H1 (cell line): ENCODE measurements at regions not wholly inside any gene's neighbourhood (a gene's known extent, or its start where the extent isn't known, plus 50 kb on each side); places are given as distances from the start of the nearest gene placed in this dataset.

Experiments used
- CTCF ChIA-PET: fragments of 300-600 bp; sonication (Branson Sonifier 250); formaldehyde crosslinking; loops from one replicate; lab custom pipeline; 2021; ENCODE audit not compliant: partially characterized antibody; lab: Charles Lee
- POLR2A ChIA-PET: fragments of 300-600 bp; sonication (Branson Sonifier 250); formaldehyde crosslinking; loops from one replicate; lab custom pipeline; 2021; ENCODE audit warnings: inconsistent platforms; ENCODE audit not compliant: partially characterized antibody; lab: Charles Lee
- DNase-seq, 2 experiments: peaks; one replicate each; pipeline versions ENCODE4 v3.0.0 to v3.0.0-alpha.2; 2010 to 2022; ENCODE audit warnings: low spot score in 2 of 2, low read depth in 1 of 2, mixed read lengths in 1 of 2
- FAIRE-seq: peaks from 2 replicates; lab custom pipeline; 2011; peaks lifted over from hg19 to GRCh38; lab: Jason Lieb, UNC
- H2AFZ ChIP-seq: 2 replicates; pipeline ENCODE4 v1.8.1; 2012; ENCODE audit warnings: low read length, inconsistent platforms
- H2AK5ac ChIP-seq: 2 replicates; pipeline ENCODE4 v1.6.1; 2013; ENCODE audit warnings: low read depth, low read length
- H2BK120ac ChIP-seq: replicated peaks from 2 replicates; pipeline ENCODE3; 2013; ENCODE audit warnings: low read depth, low read length, inconsistent platforms
- H2BK12ac ChIP-seq: 2 replicates; pipeline ENCODE4 v1.6.1; 2013; ENCODE audit warnings: low read depth, low read length
- H2BK15ac ChIP-seq: 2 replicates; pipeline ENCODE4 v1.6.1; 2013; ENCODE audit warnings: low read length
- H2BK20ac ChIP-seq: 2 replicates; pipeline ENCODE4 v1.6.1; 2013; ENCODE audit warnings: low read length
- H2BK5ac ChIP-seq: 2 replicates; pipeline ENCODE4 v1.6.1; 2013; ENCODE audit warnings: low read depth, low read length
- H3K14ac ChIP-seq: 2 replicates; pipeline ENCODE4 v1.6.1; 2013; ENCODE audit warnings: inconsistent platforms; ENCODE audit not compliant: insufficient read length
- H3K18ac ChIP-seq: 2 replicates; pipeline ENCODE4 v1.6.1; 2013; ENCODE audit warnings: low read length; ENCODE audit errors: extremely low read depth
- H3K23ac ChIP-seq: 2 replicates; pipeline ENCODE4 v1.6.1; 2013; ENCODE audit warnings: inconsistent platforms; ENCODE audit not compliant: insufficient read length
- H3K23me2 ChIP-seq: 2 replicates; pipeline ENCODE4 v1.6.1; 2013; ENCODE audit warnings: low read depth, low read length
- H3K27ac ChIP-seq: 2 replicates; pipeline ENCODE4 v1.6.1; 2011; ENCODE audit warnings: low read depth, low read length, inconsistent platforms
- H3K27me3 ChIP-seq, 4 experiments: replicated peaks in 1 of 4; 1 replicate in 1 of 4; 2 replicates in 3 of 4; pipeline versions ENCODE4 v1.6.1 to v1.8.1; 2011 to 2013; ENCODE audit warnings: low read length in 3 of 4, mild to moderate bottlenecking in 3 of 4, inconsistent platforms in 2 of 4, mixed read lengths in 2 of 4, moderate library complexity in 1 of 4; ENCODE audit not compliant: control insufficient read depth in 3 of 4, insufficient read depth in 3 of 4; ENCODE audit errors: extremely low read depth in 1 of 4
- H3K36me3 ChIP-seq, 4 experiments: 2 replicates each; pipeline versions ENCODE4 v1.6.1 to v1.8.1; 2011 to 2013; ENCODE audit warnings: mild to moderate bottlenecking in 4 of 4, low read length in 3 of 4, moderate library complexity in 2 of 4, control low read depth in 1 of 4, inconsistent platforms in 1 of 4; ENCODE audit not compliant: insufficient read depth in 4 of 4, control insufficient read depth in 2 of 4
- H3K4ac ChIP-seq: replicated peaks from 2 replicates; pipeline ENCODE3; 2013; ENCODE audit warnings: low read length, low read depth, mixed read lengths, inconsistent platforms; ENCODE audit not compliant: insufficient read length
- H3K4me1 ChIP-seq, 4 experiments: replicated peaks in 1 of 4; 1 replicate in 1 of 4; 2 replicates in 3 of 4; pipeline versions ENCODE4 v1.6.1 to v1.8.1; 2011 to 2013; ENCODE audit warnings: low read length in 3 of 4, inconsistent platforms in 2 of 4, mixed read lengths in 1 of 4; ENCODE audit not compliant: insufficient read depth in 4 of 4, control insufficient read depth in 3 of 4
- H3K4me2 ChIP-seq, 2 experiments: 2 replicates each; pipeline versions ENCODE4 v1.6.1 to v1.8.1; 2011 to 2013; ENCODE audit warnings: low read depth in 2 of 2, low read length in 2 of 2, control low read depth in 1 of 2, inconsistent platforms in 1 of 2, mild to moderate bottlenecking in 1 of 2; ENCODE audit not compliant: insufficient read depth in 1 of 2
- H3K4me3 ChIP-seq, 4 experiments: fragments of 200-600, 300-600 bp in 1 of 4; sonication (generic), shearing (Covaris generic), sonication (Bioruptor Twin) in 1 of 4; 2 replicates each; pipeline versions ENCODE4 v1.5.1 to v1.8.1; 2011 to 2016; ENCODE audit warnings: low read length in 4 of 4, low read depth in 3 of 4, control low read depth in 2 of 4, inconsistent platforms in 2 of 4, mild to moderate bottlenecking in 2 of 4, mixed read lengths in 1 of 4, moderate library complexity in 1 of 4; ENCODE audit not compliant: insufficient read depth in 2 of 4; ENCODE audit errors: extremely low read depth in 1 of 4
- H3K56ac ChIP-seq: replicated peaks from 2 replicates; pipeline ENCODE3; 2013; ENCODE audit warnings: low read depth, mild to moderate bottlenecking, mixed read lengths, low read length, inconsistent platforms; ENCODE audit not compliant: insufficient read length
- H3K79me1 ChIP-seq: 2 replicates; pipeline ENCODE4 v1.6.1; 2013; ENCODE audit warnings: low read depth, low read length, control low read depth
- H3K79me2 ChIP-seq, 2 experiments: 2 replicates each; pipeline versions ENCODE4 v1.6.1 to v1.8.1; 2012 to 2013; ENCODE audit warnings: low read length in 2 of 2, mild to moderate bottlenecking in 2 of 2, inconsistent platforms in 1 of 2; ENCODE audit not compliant: insufficient read depth in 2 of 2, control insufficient read depth in 1 of 2
- H3K9ac ChIP-seq, 4 experiments: replicated peaks in 1 of 4; 1 replicate in 1 of 4; 2 replicates in 3 of 4; pipeline versions ENCODE4 v1.6.1 to v1.8.1; 2011 to 2013; ENCODE audit warnings: low read depth in 3 of 4, low read length in 3 of 4, control low read depth in 2 of 4, mild to moderate bottlenecking in 2 of 4, moderate library complexity in 2 of 4, inconsistent platforms in 1 of 4; ENCODE audit errors: extremely low read depth in 1 of 4
- H3K9me3 ChIP-seq, 2 experiments: 2 replicates each; pipeline versions ENCODE4 v1.6.1 to v1.8.1; 2012 to 2013; ENCODE audit warnings: mild to moderate bottlenecking in 2 of 2, moderate library complexity in 2 of 2, control low read depth in 1 of 2, inconsistent platforms in 1 of 2, low read depth in 1 of 2, low read length in 1 of 2, mixed read lengths in 1 of 2; ENCODE audit not compliant: insufficient read depth in 2 of 2
- H4K20me1 ChIP-seq, 2 experiments: replicated peaks in 1 of 2; 2 replicates each; pipeline versions ENCODE3 to v1.8.1; 2011 to 2013; ENCODE audit warnings: inconsistent platforms in 2 of 2, low read length in 2 of 2, mild to moderate bottlenecking in 1 of 2; ENCODE audit not compliant: insufficient read depth in 2 of 2, control insufficient read depth in 1 of 2
- H4K5ac ChIP-seq: 2 replicates; pipeline ENCODE4 v1.6.1; 2013; ENCODE audit warnings: low read length, low read depth, mixed read lengths, inconsistent platforms; ENCODE audit not compliant: insufficient read length
- H4K8ac ChIP-seq: 2 replicates; pipeline ENCODE4 v1.8.0; 2013; ENCODE audit warnings: mild to moderate bottlenecking, moderate library complexity, low read length, inconsistent platforms; ENCODE audit not compliant: insufficient read depth; ENCODE audit errors: extremely low read depth
- H4K91ac ChIP-seq: replicated peaks from 2 replicates; pipeline ENCODE3; 2013; ENCODE audit warnings: low read length, mixed read lengths, inconsistent platforms; ENCODE audit not compliant: insufficient read length
- TBP ChIP-seq: IDR thresholded peaks from 2 replicates; pipeline ENCODE4 v1.6.1; 2011; ENCODE audit warnings: low read depth, low read length, improper control_type of control experiment
- TCF12 ChIP-seq: IDR thresholded peaks from 2 replicates; pipeline ENCODE4 v1.6.1; 2011; ENCODE audit warnings: low read depth, mild to moderate bottlenecking, low read length
- WGBS, 2 experiments: shearing (Covaris generic) in 1 of 2; methylation state at CpG; one replicate each; pipeline versions ENCODE4 v1.1.6 to v1.1.7; 2013 to 2015; ENCODE audit warnings: low lambda C conversion rate in 2 of 2, mixed read lengths in 2 of 2, inconsistent platforms in 1 of 2, low coverage in 1 of 2, missing lambda C conversion rate in 1 of 2; ENCODE audit not compliant: insufficient replicate concordance in 2 of 2, insufficient coverage in 1 of 2, insufficient read length in 1 of 2; ENCODE audit errors: extremely low coverage in 1 of 2, missing lambda C conversion rate in 1 of 2; 5-methylcytosine and 5-hydroxymethylcytosine counted together

DNA sequence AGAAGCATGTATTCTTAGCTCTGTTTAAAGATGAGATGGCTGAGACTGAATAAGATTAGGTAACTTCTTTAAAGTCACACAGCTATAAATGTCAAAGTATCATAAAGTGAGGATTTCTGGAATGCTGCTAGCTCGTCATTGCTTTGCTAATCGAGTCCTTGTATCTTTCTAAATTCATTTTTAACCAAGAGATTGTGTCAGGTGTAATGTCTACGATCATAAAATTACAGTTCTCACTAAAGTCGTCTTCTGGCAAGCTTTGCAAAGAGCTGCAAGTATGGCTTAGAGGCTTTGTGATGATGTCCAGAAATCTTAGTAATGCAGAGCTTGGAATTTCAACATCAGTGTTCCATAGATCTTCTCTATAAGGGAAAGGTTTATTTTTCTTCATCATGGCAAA, 569.8 kb downstream of the LMO4 start:
- Histone ChIP-seq H3K4ac (no peak overlapping the region), H3K4me2 (no peak overlapping the region), H3K27ac (no peak overlapping the region), H2AFZ (no peak overlapping the region), H3K9me3 (no peaks in the 10 kb centered on the region), H2BK120ac (no peak overlapping the region), H4K8ac (no peak overlapping the region), H2BK20ac (no peak overlapping the region), H3K79me1 (no peaks in the 10 kb centered on the region), H3K23me2 (no peaks in the 10 kb centered on the region), H2AK5ac (no peak overlapping the region), H2BK12ac (no peak overlapping the region), H3K56ac (no peak overlapping the region), H3K23ac (no peak overlapping the region), H3K36me3 (no peaks in the 10 kb centered on the region), H2BK15ac (no peak overlapping the region), H3K4me1 (peaks cover 0 to 5% (median 1%) of the 10 kb centered on the region in 4 experiments; a peak in 3 of 7 replicates), H3K4me3 (no peak overlapping the region), H3K14ac (no peak overlapping the region), H3K79me2 (no peaks in the 10 kb centered on the region), H4K91ac (no peak overlapping the region), H2BK5ac (no peak overlapping the region), H3K27me3 (no peaks in the 10 kb centered on the region), H3K9ac (no peak overlapping the region), H4K20me1 (no peaks in the 10 kb centered on the region), H4K5ac (no peak overlapping the region), H3K18ac (no peak overlapping the region)
- FAIRE-seq (no peak), DNase-seq (no peak)
- 90% methylated on average over 4 of the region's 4 CpGs; no CpG with 5 or more reads in 1 of the 2 experiments for WGBS, 2 experiments
- POLR2A ChIA-PET, result no interaction called here
- no peak for TF ChIP-seq TBP
- no peak for TF ChIP-seq TCF12
- CTCF ChIA-PET, result interaction anchor here (0.9 kb wide), 1 partner anchor 367 kb away, joined by 3 read pairs; no protein-coding TSS in a partner anchor
